ENCODE measurements at regions not wholly inside any gene's neighbourhood (a gene's known extent, or its start where the extent isn't known, plus 50 kb on each side); places are given as distances from the start of the nearest gene placed in this dataset.

DNA sequence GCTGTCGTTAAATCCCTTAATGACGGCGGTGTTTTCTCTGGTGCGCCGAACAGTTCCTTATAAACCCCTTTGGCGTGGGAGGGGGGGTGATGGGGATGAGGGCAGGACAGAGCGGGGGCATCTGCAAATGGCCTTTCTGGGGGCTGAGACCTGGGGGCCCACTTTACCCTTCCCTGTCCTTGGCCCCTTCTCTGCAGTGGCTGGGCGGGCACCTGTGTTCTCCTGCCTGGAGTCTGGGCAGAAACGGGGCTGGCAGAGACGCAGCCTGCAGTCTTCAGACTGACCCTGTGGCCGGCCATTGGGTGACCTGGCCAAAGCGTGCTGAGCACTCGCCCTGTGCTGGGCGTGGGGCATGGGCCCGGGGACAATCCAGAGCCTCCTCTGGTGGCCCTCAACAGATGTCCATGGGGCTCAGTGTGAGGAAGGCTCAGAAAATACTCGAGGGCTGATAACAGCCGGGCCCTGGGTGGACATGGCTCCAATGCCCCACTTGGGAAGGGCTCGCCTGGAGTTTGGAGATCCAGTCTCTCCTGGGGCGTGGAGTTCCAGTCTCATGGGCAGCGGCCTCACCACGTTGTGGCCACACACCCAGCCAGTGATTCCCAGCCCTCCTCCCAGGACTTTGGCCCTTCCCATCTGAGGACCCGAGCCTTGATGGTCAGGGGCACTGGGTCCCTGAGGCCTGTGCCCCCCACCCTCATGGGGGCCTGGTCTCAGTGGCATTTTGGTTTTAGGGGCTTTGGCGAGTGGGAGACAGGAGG lies 50.8 kb upstream of the ACTRT2 start:
- H3K4me3 ChIP-seq (ENCODE audit: low read length) = no peak overlapping the region
- TF ChIP-seq, protein P1, sequence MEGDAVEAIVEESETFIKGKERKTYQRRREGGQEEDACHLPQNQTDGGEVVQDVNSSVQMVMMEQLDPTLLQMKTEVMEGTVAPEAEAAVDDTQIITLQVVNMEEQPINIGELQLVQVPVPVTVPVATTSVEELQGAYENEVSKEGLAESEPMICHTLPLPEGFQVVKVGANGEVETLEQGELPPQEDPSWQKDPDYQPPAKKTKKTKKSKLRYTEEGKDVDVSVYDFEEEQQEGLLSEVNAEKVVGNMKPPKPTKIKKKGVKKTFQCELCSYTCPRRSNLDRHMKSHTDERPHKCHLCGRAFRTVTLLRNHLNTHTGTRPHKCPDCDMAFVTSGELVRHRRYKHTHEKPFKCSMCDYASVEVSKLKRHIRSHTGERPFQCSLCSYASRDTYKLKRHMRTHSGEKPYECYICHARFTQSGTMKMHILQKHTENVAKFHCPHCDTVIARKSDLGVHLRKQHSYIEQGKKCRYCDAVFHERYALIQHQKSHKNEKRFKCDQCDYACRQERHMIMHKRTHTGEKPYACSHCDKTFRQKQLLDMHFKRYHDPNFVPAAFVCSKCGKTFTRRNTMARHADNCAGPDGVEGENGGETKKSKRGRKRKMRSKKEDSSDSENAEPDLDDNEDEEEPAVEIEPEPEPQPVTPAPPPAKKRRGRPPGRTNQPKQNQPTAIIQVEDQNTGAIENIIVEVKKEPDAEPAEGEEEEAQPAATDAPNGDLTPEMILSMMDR (conservative IDR thresholded peaks at IDR 0.05; ENCODE audit: low read depth, low read length) = no peak
- DNase-seq (ENCODE audit: low read depth) = no peak

DNA sequence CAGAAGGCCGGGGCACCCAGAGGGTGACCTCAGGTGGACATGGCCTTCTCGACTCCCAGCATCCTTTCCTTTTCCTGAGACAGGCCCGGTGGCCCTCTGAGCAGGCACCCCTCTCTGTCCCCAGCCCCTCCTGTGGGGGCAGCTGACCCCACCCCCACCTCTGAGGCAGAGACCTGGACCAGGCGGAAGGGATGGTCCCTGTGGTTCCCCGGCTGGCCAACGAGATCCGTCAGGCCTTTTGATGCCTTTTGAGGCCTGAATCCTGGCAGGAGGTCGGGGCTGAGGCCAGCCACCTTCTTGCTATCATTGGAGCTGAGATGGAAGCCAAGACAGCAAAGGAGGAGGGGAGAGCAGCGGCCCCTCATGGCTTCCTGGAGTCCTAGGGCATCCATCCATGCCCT lies 50.2 kb upstream of the ACTRT2 start:
- TF ChIP-seq, protein P1 (conservative IDR thresholded peaks at IDR 0.05; ENCODE audit: low read depth, low read length) = no peak
- H3K4me3 ChIP-seq (ENCODE audit: low read length) = no peak overlapping the region
- DNase-seq (ENCODE audit: low read depth) = no peak
